GM20000 (cell line): ENCODE measurements at regions not wholly inside any gene's neighbourhood (a gene's known extent, or its start where the extent isn't known, plus 50 kb on each side); places are given as distances from the start of the nearest gene placed in this dataset.
"Not testable (repeated sequence)": the region's sequence is repeated elsewhere in the genome, so short reads cannot be mapped to it uniquely, and the experiment has no call there.

Source experiments
- DNase-seq: peaks from one replicate; pipeline ENCODE4 v3.0.0; 2012; ENCODE audit warnings: low spot score
- TF ChIP-seq, protein P1 (sequence below): IDR thresholded peaks from 2 replicates; pipeline ENCODE4 v1.5.1; 2012; ENCODE audit warnings: mild to moderate bottlenecking, control low read depth; ENCODE audit errors: extremely low read depth, missing control alignments

DNA sequence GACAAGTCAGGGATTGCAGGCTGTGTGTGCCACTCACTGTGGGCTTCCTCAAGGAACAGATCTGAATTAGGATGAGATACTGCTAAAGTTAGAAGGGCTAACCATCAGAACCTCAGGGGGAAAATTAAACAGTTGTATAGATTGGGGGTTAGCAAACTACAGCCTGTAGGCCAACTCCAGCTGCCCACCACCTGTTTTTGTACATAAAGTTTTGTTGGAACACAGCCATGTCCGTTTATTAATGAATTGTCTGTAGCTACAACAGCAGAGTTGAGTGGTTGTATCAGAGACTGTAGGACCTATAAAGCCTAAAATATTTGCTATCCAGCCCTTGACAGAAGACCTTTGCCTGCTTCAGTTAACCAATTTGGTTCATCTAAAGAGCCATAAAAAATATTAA lies 127.2 kb upstream of the ECI2 start:
- no peak for DNase-seq
- TF ChIP-seq, protein P1, sequence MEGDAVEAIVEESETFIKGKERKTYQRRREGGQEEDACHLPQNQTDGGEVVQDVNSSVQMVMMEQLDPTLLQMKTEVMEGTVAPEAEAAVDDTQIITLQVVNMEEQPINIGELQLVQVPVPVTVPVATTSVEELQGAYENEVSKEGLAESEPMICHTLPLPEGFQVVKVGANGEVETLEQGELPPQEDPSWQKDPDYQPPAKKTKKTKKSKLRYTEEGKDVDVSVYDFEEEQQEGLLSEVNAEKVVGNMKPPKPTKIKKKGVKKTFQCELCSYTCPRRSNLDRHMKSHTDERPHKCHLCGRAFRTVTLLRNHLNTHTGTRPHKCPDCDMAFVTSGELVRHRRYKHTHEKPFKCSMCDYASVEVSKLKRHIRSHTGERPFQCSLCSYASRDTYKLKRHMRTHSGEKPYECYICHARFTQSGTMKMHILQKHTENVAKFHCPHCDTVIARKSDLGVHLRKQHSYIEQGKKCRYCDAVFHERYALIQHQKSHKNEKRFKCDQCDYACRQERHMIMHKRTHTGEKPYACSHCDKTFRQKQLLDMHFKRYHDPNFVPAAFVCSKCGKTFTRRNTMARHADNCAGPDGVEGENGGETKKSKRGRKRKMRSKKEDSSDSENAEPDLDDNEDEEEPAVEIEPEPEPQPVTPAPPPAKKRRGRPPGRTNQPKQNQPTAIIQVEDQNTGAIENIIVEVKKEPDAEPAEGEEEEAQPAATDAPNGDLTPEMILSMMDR: no peak

DNA sequence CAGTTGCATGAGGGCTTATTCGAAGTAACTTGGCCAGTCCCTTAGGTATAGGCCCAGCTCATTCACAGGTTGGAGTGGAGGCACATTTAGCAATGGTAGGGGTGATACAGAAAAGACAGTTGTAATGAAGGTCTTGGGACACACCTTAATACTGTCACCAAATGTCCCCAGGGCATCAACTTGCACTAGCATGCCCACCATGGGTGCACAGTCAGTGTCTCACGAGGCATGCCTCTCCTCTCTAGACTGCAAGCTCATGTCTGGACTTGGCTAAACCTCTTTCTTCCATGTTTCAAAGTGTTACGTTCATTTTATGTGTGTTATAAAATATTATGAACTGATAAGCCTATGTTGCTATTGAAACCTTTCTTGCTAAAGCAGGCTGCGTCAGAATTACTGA lies 124.0 kb upstream of the ECI2 start:
- no peak for DNase-seq
- TF ChIP-seq, protein P1: no peak

DNA sequence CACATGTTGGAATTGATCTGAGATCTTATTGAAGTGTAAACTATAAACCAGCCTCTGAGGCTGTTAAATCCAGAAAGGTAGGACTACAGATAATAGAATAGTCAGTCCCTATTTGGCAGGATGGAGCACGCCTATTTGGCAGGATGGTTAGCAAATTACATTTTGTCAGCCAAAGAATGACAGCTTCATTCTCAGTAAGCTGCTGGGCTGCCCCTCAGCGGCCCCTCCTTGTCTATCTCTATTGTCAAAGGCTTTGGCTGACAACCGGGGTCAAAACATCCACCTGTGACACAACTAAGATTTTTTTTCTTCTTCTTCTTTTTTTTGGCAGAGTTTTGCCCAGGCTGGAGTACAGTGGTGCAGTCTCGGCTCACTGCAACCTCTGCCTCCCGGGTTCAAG lies 123.4 kb upstream of the ECI2 start:
- TF ChIP-seq, protein P1: no peak
- DNase-seq: no peak

DNA sequence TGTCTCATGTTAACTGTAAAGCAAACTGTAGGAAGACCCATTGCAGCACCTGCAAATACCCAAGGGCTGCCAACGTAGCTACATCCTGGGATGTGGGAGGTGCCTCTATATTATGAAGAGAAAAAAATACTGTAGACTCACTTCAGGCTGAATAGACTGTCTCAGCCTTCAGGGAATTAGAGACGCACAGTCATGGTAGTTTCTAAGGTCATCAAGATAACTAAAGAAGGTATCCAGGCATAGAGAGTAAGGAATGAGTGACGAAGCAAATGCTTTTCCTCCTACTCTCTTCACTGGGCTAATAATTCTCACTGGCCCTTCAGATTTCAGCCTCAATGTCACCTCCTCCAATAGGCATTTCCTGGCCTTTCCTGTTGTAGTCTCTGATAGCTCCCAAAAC lies 121.6 kb upstream of the ECI2 start:
- no peak for DNase-seq
- TF ChIP-seq, protein P1: no peak

DNA sequence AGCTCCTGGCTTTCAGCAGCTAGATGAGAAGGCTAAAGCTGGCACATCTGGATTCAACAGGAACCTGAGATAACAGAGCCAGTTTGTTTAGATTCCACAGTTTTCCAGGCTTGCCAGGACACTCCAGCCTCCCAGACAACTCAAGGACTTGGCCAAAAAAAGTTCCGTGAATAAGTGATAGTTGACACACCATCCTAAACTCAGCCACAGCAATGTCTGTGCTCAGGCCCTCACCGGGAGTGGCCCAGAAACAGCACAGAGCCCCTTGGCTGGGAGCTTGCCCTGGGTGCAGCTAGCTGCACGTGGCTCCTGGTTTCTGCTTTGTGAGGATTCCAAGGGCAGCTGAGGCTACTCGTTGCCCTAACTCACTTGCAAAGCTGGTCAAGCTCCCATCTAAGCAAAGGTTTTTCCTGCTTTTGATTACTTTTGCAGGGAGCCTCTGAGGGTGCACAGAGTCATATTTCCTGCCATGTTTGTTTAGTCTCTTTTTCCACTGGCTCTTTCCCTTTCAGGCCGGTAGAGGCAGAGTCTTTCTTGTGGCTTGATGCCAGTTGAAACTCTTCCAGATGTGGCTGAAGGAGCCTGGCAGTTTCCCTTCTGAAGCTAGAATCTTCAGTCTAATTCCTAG lies 118.3 kb upstream of the ECI2 start:
- TF ChIP-seq, protein P1: no peak
- no peak for DNase-seq

DNA sequence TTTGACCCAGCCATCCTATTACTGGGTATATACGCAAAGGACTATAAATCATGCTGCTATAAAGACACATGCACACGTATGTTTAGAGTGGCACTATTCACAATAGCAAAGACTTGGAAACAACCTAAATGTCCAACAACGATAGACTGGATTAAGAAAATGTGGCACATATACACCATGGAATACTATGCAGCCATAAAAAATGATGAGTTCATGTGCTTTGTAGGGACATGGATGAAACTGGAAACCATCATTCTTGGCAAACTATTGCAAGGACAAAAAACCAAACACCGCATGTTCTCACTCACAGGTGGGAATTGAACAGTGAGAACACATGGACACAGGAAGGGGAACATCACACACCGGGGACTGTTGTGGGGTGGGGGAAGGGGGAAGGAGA lies 117.1 kb upstream of the ECI2 start:
- DNase-seq: not testable (repeated sequence)

DNA sequence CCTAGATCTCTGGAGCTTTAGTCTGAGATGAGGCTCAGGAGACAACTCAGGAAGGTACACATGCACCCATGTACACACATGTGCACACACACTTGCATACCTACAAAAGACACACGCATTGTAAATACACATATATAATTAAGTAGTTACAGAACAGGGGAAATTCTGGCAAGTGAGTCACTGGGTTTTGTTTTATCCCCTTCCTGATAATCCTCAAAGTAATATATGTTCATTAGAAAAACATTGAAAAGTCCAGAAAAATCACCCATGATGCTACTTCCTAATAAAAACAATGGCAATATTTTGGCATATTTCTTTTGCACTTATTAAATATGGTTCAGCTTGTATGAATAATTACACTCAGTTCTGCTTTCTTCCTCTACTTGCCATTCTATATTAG lies 115.3 kb upstream of the ECI2 start:
- TF ChIP-seq, protein P1: no peak
- DNase-seq: no peak

DNA sequence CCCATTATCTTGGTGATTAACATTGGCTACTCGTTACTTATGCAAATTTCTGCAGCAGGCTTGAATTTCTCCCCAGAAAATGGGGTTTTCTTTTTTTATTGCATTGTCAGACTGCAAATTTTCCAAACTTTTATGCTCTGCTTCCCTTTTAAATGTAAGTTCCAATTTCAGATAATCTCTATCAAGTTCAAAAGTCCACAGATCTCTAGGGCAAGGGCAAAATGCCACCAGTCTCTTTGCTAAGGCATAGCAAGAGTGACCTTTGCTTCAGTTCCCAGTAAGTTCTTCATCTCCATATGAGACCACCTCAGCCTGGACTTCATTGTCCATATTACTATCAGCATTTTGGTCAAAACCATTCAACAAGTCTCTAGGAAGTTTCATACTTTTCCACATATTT lies 108.5 kb upstream of the ECI2 start:
- DNase-seq: not testable (repeated sequence)

DNA sequence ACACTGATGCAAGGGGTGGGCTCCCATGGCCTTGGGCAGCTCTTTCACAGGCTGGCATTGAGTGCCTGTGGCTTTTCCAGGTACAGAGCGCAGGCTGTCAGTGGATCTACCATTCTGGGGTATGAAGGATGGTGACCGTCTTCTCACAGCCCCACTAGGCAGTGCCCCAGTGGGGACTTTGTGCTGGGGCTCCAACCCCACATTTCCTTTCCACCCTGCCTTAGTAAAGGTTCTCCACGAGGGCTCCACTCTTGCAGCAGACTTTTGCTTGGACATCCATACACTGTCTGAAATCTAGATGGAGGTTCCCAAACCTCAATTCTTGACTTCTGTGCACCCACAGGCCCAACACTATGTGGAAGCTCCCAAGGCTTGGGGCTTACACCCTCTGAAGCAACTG lies 107.9 kb upstream of the ECI2 start:
- TF ChIP-seq, protein P1: no peak

More for the DNA sequence above, 107.9 kb upstream of the ECI2 start:
- no peak for DNase-seq
